Activated CD8-positive, alpha-beta T cell treated with anti-CD3 and anti-CD28 coated beads for 36 hours (primary cell): ENCODE measurements at regions not wholly inside any gene's neighbourhood (a gene's known extent, or its start where the extent isn't known, plus 50 kb on each side); places are given as distances from the start of the nearest gene placed in this dataset.

Source experiments
- ATAC-seq: fragments of 200-7000 bp; cut with Tn5 transposase; one replicate; pipeline ENCODE4 v1.10.0; 2021; ENCODE audit warnings: mild to moderate bottlenecking, moderate library complexity
- CTCF ChIA-PET: fragments of 350-600 bp; sonication (Branson Sonifier 250); formaldehyde crosslinking; loops from one replicate; lab custom pipeline; 2021; ENCODE audit warnings: antibody characterized with exemption; lab: Charles Lee
- POLR2A ChIA-PET: fragments of 350-600 bp; sonication (Branson Sonifier 250); formaldehyde crosslinking; loops from one replicate; lab custom pipeline; 2021; ENCODE audit warnings: antibody characterized with exemption; lab: Charles Lee
- DNase-seq: peaks from one replicate; pipeline ENCODE4 v3.0.0-alpha.2; 2020
- H3K27ac Mint-ChIP-seq: one replicate; pipeline ENCODE4 v1.8.0; 2021; ENCODE audit warnings: mild to moderate bottlenecking, mixed read lengths
- H3K27me3 Mint-ChIP-seq: one replicate; pipeline ENCODE4 v1.8.0; 2021; ENCODE audit warnings: mixed read lengths
- H3K36me3 Mint-ChIP-seq: one replicate; pipeline ENCODE4 v1.8.0; 2021; ENCODE audit warnings: low read depth, mixed read lengths
- H3K4me1 Mint-ChIP-seq: one replicate; pipeline ENCODE4 v1.8.0; 2021; ENCODE audit warnings: low read depth, mixed read lengths
- H3K4me3 Mint-ChIP-seq: one replicate; pipeline ENCODE4 v1.8.0; 2021; ENCODE audit warnings: mild to moderate bottlenecking, moderate library complexity, mixed read lengths
- H3K9me3 Mint-ChIP-seq: one replicate; pipeline ENCODE4 v1.8.0; 2021; ENCODE audit warnings: mixed read lengths
- intact Hi-C: fragments of 100-400 bp; cut with micrococcal nuclease; formaldehyde crosslinking; loops from one replicate; pipeline ENCODE4 v1.10.0; 2022
- TF ChIP-seq, protein P1 (sequence below): fragments of 200-600 bp; IDR thresholded peaks from one replicate; pipeline ENCODE4 v1.8.0; 2022; ENCODE audit warnings: antibody characterized with exemption, mild to moderate bottlenecking

DNA sequence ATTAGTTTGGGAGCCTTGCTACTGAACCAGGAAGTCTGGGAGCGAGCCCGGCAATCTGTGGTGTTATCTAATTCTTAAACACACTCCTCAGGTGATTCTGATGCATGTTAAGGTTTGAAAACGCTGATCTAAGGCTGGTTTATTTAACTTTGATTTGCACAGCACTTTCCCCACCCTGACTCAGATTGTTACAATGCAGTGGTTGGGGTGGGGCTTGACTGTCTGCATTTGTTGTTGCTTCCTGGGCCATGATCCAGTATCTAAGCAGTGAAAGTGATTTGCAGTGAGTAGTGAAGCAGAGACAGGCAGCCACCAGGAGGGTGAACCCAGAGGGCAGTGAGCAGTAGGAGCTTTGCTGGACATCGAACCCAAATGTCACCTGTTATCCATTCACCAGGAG lies 81.6 kb upstream of the ARGLU1 start:
- H3K27me3 Mint-ChIP-seq: peaks cover 1% of the 10 kb centered on the region
- DNase-seq (no peak), ATAC-seq (no peak)
- no peak overlapping the region for H3K27ac Mint-ChIP-seq
- H3K9me3 Mint-ChIP-seq: no peaks in the 10 kb centered on the region
- H3K36me3 Mint-ChIP-seq: no peaks in the 10 kb centered on the region
- TF ChIP-seq, protein P1, sequence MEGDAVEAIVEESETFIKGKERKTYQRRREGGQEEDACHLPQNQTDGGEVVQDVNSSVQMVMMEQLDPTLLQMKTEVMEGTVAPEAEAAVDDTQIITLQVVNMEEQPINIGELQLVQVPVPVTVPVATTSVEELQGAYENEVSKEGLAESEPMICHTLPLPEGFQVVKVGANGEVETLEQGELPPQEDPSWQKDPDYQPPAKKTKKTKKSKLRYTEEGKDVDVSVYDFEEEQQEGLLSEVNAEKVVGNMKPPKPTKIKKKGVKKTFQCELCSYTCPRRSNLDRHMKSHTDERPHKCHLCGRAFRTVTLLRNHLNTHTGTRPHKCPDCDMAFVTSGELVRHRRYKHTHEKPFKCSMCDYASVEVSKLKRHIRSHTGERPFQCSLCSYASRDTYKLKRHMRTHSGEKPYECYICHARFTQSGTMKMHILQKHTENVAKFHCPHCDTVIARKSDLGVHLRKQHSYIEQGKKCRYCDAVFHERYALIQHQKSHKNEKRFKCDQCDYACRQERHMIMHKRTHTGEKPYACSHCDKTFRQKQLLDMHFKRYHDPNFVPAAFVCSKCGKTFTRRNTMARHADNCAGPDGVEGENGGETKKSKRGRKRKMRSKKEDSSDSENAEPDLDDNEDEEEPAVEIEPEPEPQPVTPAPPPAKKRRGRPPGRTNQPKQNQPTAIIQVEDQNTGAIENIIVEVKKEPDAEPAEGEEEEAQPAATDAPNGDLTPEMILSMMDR: no peak
- ChIA-PET CTCF (no interaction called here), POLR2A (no interaction called here)
- intact Hi-C loops: no loop called here
- H3K4me3 Mint-ChIP-seq: no peak overlapping the region
- no peaks in the 10 kb centered on the region for H3K4me1 Mint-ChIP-seq

DNA sequence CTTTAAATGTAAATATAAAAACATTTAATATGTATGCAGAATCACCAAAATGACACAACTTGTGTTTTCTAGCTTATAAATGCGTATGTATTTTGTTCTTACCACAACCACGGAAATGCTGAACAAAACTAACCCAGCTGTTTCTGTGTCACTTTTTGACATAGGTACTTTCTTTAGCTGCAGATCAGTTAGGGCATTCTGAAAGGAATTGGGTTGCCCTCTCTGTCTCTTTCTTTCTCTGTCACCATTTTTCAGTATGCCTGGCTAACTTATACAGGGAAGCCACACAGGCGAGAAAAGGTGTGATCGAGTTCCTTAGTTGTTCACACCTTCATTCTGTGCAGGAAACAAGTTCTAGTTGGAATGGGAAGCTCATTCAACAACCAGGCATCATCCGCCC lies 72.6 kb upstream of the ARGLU1 start:
- POLR2A ChIA-PET: no interaction called here
- peaks cover 6% of the 10 kb centered on the region for H3K27me3 Mint-ChIP-seq
- DNase-seq: no peak
- H3K4me3 Mint-ChIP-seq: no peak overlapping the region
- no peak overlapping the region for H3K27ac Mint-ChIP-seq
- no peaks in the 10 kb centered on the region for H3K4me1 Mint-ChIP-seq
- H3K36me3 Mint-ChIP-seq: no peaks in the 10 kb centered on the region
- CTCF ChIA-PET: no interaction called here
- intact Hi-C loops: no loop called here
- TF ChIP-seq, protein P1: no peak
- H3K9me3 Mint-ChIP-seq: no peaks in the 10 kb centered on the region
- no peak for ATAC-seq

DNA sequence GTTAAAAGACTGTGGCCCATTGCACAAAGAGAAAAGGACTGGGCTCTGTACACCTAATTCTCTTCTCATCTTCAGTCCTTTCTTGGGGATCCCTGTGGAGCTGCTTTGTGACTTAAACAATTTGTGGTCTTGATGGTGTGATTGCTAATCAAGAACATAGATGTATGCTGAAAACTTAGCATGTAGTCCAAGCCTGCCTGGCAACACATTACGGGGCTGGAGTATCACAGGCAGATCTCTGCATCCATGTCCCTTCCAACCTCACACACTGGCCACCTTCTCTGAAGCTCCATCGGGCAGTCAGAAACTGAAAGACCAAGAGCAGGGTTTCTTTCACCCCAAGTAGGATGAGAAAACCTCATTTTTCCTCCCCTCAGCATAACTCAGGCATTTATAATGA lies 69.6 kb upstream of the ARGLU1 start:
- no peak overlapping the region for H3K27ac Mint-ChIP-seq
- ATAC-seq (no peak), DNase-seq (no peak)
- H3K27me3 Mint-ChIP-seq: peaks cover 6% of the 10 kb centered on the region
- no peaks in the 10 kb centered on the region for H3K4me1 Mint-ChIP-seq
- no peaks in the 10 kb centered on the region for H3K9me3 Mint-ChIP-seq
- no peak overlapping the region for H3K4me3 Mint-ChIP-seq
- intact Hi-C loops: no loop called here
- H3K36me3 Mint-ChIP-seq: no peaks in the 10 kb centered on the region
- POLR2A ChIA-PET: no interaction called here
- CTCF ChIA-PET: interaction anchor here (1.3 kb wide), 1 partner anchor 17 kb away, joined by 3 read pairs; no protein-coding TSS in a partner anchor
- TF ChIP-seq, protein P1: no peak

DNA sequence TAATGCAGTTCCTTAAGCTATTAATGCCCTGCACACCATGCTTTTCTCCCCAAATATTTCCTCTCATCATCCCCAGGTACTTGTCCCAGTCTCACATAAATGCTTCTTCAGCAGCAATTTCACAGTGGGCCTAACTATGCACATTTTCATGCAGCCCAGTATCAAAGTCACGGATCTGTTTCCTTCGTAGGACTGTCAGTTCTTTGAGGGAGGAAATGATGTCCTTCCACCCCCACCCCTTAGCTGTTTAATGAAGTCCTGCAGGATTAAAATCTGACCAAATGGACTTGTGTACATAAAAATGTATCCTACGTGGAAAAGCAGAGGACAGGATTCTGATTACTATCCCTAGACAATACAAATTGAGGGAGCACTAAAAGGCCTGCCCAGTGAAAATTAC lies 68.6 kb upstream of the ARGLU1 start:
- POLR2A ChIA-PET: no interaction called here
- Mint-ChIP-seq H3K27ac (no peak overlapping the region), H3K36me3 (no peaks in the 10 kb centered on the region), H3K4me3 (no peak overlapping the region), H3K4me1 (no peaks in the 10 kb centered on the region), H3K9me3 (no peaks in the 10 kb centered on the region), H3K27me3 (peaks cover 6% of the 10 kb centered on the region)
- no peak for DNase-seq
- TF ChIP-seq, protein P1: no peak
- intact Hi-C loops: no loop called here
- no peak for ATAC-seq
- CTCF ChIA-PET: interaction anchor here (1.2 kb wide), 1 partner anchor 17 kb away, joined by 4 read pairs; no protein-coding TSS in a partner anchor

DNA sequence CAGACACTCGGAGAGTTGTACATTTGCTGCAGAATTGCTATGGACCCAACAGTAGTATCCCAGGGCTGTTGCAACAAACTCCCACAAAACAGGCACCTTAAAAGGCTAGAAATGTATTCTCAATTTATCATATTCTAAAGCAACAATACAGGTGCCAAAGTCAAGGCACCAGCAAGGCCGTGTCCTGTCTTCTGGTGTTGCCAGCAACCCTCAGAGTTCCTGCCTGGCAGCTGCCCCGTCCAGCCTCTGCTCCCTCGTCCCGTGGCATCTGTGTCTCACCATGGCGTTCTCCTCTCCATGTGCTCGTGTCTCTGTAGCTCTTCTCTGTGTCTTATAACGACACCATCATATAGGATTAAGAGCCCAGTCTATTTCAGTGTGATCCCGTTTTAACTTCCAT lies 67.7 kb upstream of the ARGLU1 start:
- intact Hi-C loops: no loop called here
- POLR2A ChIA-PET: no interaction called here
- H3K27ac Mint-ChIP-seq: no peak overlapping the region

More for the DNA sequence above, 67.7 kb upstream of the ARGLU1 start:
- CTCF ChIA-PET: interaction anchor here (1.2 to 2.0 kb wide), 2 partner anchors 15 to 16 kb away, joined by 4 to 9 read pairs; no protein-coding TSS in a partner anchor
- Mint-ChIP-seq H3K36me3 (no peaks in the 10 kb centered on the region), H3K4me3 (no peak overlapping the region), H3K9me3 (no peaks in the 10 kb centered on the region), H3K27me3 (peaks cover 3% of the 10 kb centered on the region), H3K4me1 (no peaks in the 10 kb centered on the region)
- no peak for DNase-seq
- ATAC-seq: no peak
- TF ChIP-seq, protein P1: no peak
